Vagina (tissue), 2 donors: ENCODE measurements at regions not wholly inside any gene's neighbourhood (a gene's known extent, or its start where the extent isn't known, plus 50 kb on each side); places are given as distances from the start of the nearest gene placed in this dataset.

Source experiments
- POLR2A ChIP-seq, 2 donors: fragments of 450-650 bp; IDR thresholded peaks; one replicate each; pipeline ENCODE4 v1.6.1; 2017; ENCODE audit warnings: antibody characterized with exemption in 2 of 2, mild to moderate bottlenecking in 2 of 2, moderate library complexity in 2 of 2
- POLR2AphosphoS5 ChIP-seq, 2 donors: sonication (generic); formaldehyde crosslinking; IDR thresholded peaks; one replicate each; pipeline ENCODE4 v1.9.0; 2017; ENCODE audit warnings: antibody characterized with exemption in 2 of 2, mild to moderate bottlenecking in 2 of 2, low read depth in 1 of 2; ENCODE audit not compliant: insufficient read depth in 1 of 2
- TF ChIP-seq, protein P1 (sequence below), 3 experiments: fragments of 450-650 bp in 2 of 3; fragments of 200-600 bp in 1 of 3; sonication (generic) in 1 of 3; IDR thresholded peaks; one replicate each; pipeline ENCODE4 v1.5.1; 2017 to 2019; ENCODE audit warnings: antibody characterized with exemption in 3 of 3, mild to moderate bottlenecking in 2 of 3, moderate library complexity in 2 of 3

DNA sequence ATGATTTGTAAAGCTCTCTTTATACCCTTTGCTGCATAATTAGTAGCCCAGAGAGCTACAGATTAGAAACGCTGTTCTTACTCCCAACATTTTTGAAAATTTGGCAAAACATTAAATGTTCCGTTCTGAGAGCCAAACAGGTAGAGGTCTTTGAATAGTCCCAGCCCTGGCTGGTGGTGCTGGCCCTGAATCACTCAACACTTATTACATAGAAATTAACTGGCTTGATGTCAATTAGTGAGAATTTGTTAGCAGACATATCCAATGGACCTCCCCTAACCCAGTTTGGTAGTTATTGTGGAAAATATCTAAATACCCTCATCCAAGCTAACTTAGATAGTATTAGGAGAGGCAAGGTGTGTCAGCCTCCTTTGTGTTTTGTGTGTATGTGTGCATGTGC lies 440.7 kb downstream of the MTX2 start:
- TF ChIP-seq, protein P1, sequence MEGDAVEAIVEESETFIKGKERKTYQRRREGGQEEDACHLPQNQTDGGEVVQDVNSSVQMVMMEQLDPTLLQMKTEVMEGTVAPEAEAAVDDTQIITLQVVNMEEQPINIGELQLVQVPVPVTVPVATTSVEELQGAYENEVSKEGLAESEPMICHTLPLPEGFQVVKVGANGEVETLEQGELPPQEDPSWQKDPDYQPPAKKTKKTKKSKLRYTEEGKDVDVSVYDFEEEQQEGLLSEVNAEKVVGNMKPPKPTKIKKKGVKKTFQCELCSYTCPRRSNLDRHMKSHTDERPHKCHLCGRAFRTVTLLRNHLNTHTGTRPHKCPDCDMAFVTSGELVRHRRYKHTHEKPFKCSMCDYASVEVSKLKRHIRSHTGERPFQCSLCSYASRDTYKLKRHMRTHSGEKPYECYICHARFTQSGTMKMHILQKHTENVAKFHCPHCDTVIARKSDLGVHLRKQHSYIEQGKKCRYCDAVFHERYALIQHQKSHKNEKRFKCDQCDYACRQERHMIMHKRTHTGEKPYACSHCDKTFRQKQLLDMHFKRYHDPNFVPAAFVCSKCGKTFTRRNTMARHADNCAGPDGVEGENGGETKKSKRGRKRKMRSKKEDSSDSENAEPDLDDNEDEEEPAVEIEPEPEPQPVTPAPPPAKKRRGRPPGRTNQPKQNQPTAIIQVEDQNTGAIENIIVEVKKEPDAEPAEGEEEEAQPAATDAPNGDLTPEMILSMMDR (IDR thresholded peaks at IDR 0.05): no peak
- TF ChIP-seq POLR2AphosphoS5 (IDR thresholded peaks at IDR 0.05; ENCODE audit: insufficient read depth in 1 of 2, low read depth in 1 of 2) (no peak), POLR2A (IDR thresholded peaks at IDR 0.05) (no peak)
